GM23248 (cell line): ENCODE measurements at regions not wholly inside any gene's neighbourhood (a gene's known extent, or its start where the extent isn't known, plus 50 kb on each side); places are given as distances from the start of the nearest gene placed in this dataset.

Experiments used
- DNase-seq: peaks from one replicate; pipeline ENCODE4 v3.0.0-alpha.2; 2015
- H2AFZ ChIP-seq: fragments of 200-600 bp; sonication (generic); 2 replicates; pipeline ENCODE4 v1.6.1; 2016; ENCODE audit warnings: antibody characterized with exemption
- H3F3A ChIP-seq: fragments of 200-600 bp; sonication (generic); 2 replicates; pipeline ENCODE4 v1.6.1; 2016; ENCODE audit warnings: mild to moderate bottlenecking, antibody characterized with exemption, mixed run types; ENCODE audit not compliant: insufficient read depth
- H3K27ac ChIP-seq: fragments of 200-600 bp; sonication (generic); 2 replicates; pipeline ENCODE4 v1.5.1; 2016; ENCODE audit warnings: mild to moderate bottlenecking
- H3K27me3 ChIP-seq: fragments of 200-600 bp; sonication (generic); replicated peaks from 2 replicates; pipeline ENCODE4 v1.6.1; 2016; ENCODE audit warnings: mild to moderate bottlenecking; ENCODE audit not compliant: insufficient read depth
- H3K36me3 ChIP-seq: fragments of 200-600 bp; sonication (generic); 2 replicates; pipeline ENCODE4 v1.6.1; 2016; ENCODE audit warnings: low read depth, mild to moderate bottlenecking
- H3K4me1 ChIP-seq: fragments of 200-600 bp; sonication (generic); 2 replicates; pipeline ENCODE4 v1.6.1; 2016; ENCODE audit warnings: mild to moderate bottlenecking; ENCODE audit not compliant: insufficient read depth
- H3K4me2 ChIP-seq: fragments of 200-600 bp; sonication (generic); one replicate; pipeline ENCODE4 v1.6.1; 2016; ENCODE audit warnings: mild to moderate bottlenecking; ENCODE audit not compliant: unreplicated experiment
- H3K4me3 ChIP-seq: fragments of 200-600 bp; sonication (generic); 2 replicates; pipeline ENCODE4 v1.5.1; 2016; ENCODE audit warnings: mild to moderate bottlenecking
- H3K79me2 ChIP-seq: fragments of 200-600 bp; sonication (generic); 2 replicates; pipeline ENCODE4 v1.6.1; 2016; ENCODE audit warnings: mild to moderate bottlenecking; ENCODE audit not compliant: insufficient read depth
- H3K9ac ChIP-seq: fragments of 200-600 bp; sonication (generic); 2 replicates; pipeline ENCODE4 v1.6.1; 2016; ENCODE audit warnings: mild to moderate bottlenecking
- H3K9me2 ChIP-seq: fragments of 200-600 bp; sonication (generic); 2 replicates; pipeline ENCODE4 v1.6.1; 2016; ENCODE audit warnings: mixed run types, mild to moderate bottlenecking, moderate library complexity; ENCODE audit not compliant: insufficient read depth
- H3K9me3 ChIP-seq: fragments of 200-600 bp; sonication (generic); one replicate; pipeline ENCODE4 v1.6.1; 2017; ENCODE audit warnings: low read depth
- H4K20me1 ChIP-seq: fragments of 200-600 bp; sonication (generic); 2 replicates; pipeline ENCODE4 v1.6.0; 2016; ENCODE audit not compliant: insufficient read depth
- EZH2 ChIP-seq: fragments of 200-600 bp; sonication (generic); IDR thresholded peaks from 2 replicates; pipeline ENCODE4 v1.6.1; 2018; ENCODE audit warnings: antibody characterized with exemption, mild to moderate bottlenecking; ENCODE audit not compliant: insufficient read depth, poor library complexity, severe bottlenecking
- EZH2phosphoT487 ChIP-seq: fragments of 200-600 bp; sonication (generic); IDR thresholded peaks from 2 replicates; pipeline ENCODE4 v1.6.1; 2018; ENCODE audit warnings: antibody characterized with exemption, moderate library complexity, mild to moderate bottlenecking, low read depth; ENCODE audit not compliant: insufficient read depth
- WGBS, 2 experiments: methylation state at CpG; one replicate each; pipeline ENCODE4 v1.1.6; 2015 to 2017; ENCODE audit warnings: low lambda C conversion rate in 2 of 2, low coverage in 1 of 2; ENCODE audit errors: missing lambda C conversion rate in 2 of 2; 5-methylcytosine and 5-hydroxymethylcytosine counted together
- in situ Hi-C: fragments of 300-500 bp; cut with MboI; formaldehyde crosslinking; loops from 2 replicates; pipeline ENCODE4 v1.15.0; 2020

DNA sequence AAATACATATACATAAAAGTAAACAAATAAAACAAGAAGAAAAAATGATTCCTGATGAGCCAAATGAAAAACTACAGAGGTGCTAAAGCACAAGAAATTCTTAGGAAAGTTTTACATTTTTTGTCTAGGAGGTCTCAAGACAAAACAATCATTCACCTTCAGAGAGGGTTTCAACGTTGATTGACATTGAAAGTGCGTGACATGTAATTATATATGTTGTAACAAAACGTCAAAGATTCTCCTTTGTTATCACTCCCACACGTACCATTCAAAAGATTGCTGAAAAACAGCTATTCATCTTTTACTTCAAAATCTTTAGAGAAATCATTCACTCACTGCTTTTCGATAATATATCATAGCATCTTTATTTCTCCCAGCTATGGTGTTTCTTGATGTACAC lies 375.9 kb downstream of the NEBL start:
- no peaks in the 10 kb centered on the region for H3K36me3 ChIP-seq
- H3F3A ChIP-seq: no peaks in the 10 kb centered on the region
- no peaks in the 10 kb centered on the region for H3K9me2 ChIP-seq
- no peak overlapping the region for H3K4me2 ChIP-seq
- H3K27me3 ChIP-seq: no peaks in the 10 kb centered on the region
- DNase-seq: no peak
- no peaks in the 10 kb centered on the region for H3K9me3 ChIP-seq
- no peaks in the 10 kb centered on the region for H4K20me1 ChIP-seq
- 52 to 54% methylated on average over 5 of the region's 5 CpGs for WGBS, 2 experiments
- no peaks in the 10 kb centered on the region for H3K79me2 ChIP-seq
- H3K9ac ChIP-seq: no peak overlapping the region
- no peak overlapping the region for H3K4me3 ChIP-seq
- in situ Hi-C loops: no loop called here
- H2AFZ ChIP-seq: no peak overlapping the region
- no peak overlapping the region for H3K27ac ChIP-seq
- H3K4me1 ChIP-seq: no peaks in the 10 kb centered on the region
- TF ChIP-seq EZH2 (no peak), EZH2phosphoT487 (no peak)

DNA sequence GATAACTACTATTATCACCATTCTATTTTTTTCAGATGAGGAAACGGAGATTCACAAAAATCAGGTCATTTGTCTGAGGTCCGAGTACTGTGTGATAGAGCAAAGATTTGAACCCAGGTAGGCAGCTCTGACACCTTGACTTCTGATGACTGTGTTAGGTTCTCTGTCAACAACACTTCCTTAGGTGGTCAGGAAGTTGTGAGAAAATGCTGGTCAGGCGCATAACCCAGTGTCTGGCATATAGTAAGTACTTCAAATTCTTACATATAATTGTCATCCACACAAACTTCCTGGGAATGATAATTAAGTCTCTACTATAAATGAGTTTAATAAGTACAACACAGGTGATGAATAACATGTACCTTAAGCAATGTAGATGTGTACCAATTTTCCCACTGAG lies 381.5 kb downstream of the NEBL start:
- Histone ChIP-seq H3F3A (no peaks in the 10 kb centered on the region), H3K36me3 (no peaks in the 10 kb centered on the region), H3K4me1 (no peaks in the 10 kb centered on the region), H3K9me2 (no peaks in the 10 kb centered on the region), H3K27me3 (no peaks in the 10 kb centered on the region), H3K9ac (no peak overlapping the region), H2AFZ (no peak overlapping the region), H3K27ac (no peak overlapping the region), H3K9me3 (no peaks in the 10 kb centered on the region), H3K4me3 (no peak overlapping the region), H4K20me1 (no peaks in the 10 kb centered on the region), H3K4me2 (no peak overlapping the region), H3K79me2 (no peaks in the 10 kb centered on the region)
- DNase-seq: no peak
- WGBS, 2 experiments: 60 to 67% methylated on average over 3 of the region's 3 CpGs
- no peak for TF ChIP-seq EZH2
- TF ChIP-seq EZH2phosphoT487: no peak
- in situ Hi-C loops: no loop called here

DNA sequence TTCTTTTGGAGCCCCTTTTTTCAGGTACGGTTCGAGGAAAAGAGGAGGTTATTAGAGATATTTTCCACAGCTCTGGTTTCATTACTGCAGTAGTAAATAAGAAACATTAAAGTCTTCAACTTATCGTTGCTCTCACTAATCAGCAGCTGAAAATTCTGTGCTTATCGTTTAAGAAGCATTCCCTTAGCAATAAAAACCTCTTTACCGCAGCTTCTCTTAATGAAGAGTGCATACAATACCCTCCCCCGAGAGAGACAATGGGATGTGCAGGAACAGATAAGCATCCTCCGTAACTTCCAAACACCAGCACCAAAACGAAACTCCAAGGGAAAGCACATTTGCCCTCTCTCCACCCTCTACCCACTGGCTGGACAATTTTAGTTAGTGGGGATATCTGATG lies 384.5 kb downstream of the NEBL start:
- in situ Hi-C loops: no loop called here
- TF ChIP-seq EZH2phosphoT487 (no peak), EZH2 (no peak)
- Histone ChIP-seq H3K9ac (no peak overlapping the region), H3K9me3 (no peaks in the 10 kb centered on the region), H4K20me1 (no peaks in the 10 kb centered on the region), H3K27me3 (no peaks in the 10 kb centered on the region), H3F3A (no peaks in the 10 kb centered on the region), H3K79me2 (no peaks in the 10 kb centered on the region), H3K27ac (no peak overlapping the region), H3K4me1 (no peaks in the 10 kb centered on the region), H3K4me2 (no peak overlapping the region), H3K9me2 (no peaks in the 10 kb centered on the region), H3K36me3 (no peaks in the 10 kb centered on the region), H2AFZ (no peak overlapping the region), H3K4me3 (no peak overlapping the region)
- DNase-seq: no peak
- 42 to 46% methylated on average over 8 of the region's 8 CpGs for WGBS, 2 experiments

DNA sequence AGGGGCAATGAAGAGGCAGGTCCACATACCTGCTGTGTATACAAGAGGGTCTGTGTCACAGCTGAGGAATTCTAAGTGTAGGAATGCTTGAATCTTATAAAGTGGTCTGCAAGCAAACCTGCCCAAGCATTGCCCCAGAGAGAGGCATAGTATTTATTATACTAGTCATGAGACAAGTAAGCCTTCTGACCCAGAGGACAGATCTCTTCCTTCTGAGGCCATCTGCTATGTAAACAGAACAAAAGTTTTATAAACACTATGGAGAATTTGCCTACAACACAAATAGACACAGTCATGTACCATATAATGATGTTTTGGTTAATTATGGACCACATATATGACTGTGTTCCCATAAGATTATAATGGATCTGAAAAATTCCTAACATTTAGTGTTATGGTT lies 388.2 kb downstream of the NEBL start:
- Histone ChIP-seq H2AFZ (no peak overlapping the region), H3K9ac (no peak overlapping the region), H3K27me3 (no peaks in the 10 kb centered on the region), H3K36me3 (no peaks in the 10 kb centered on the region), H3K4me1 (no peaks in the 10 kb centered on the region), H3K4me2 (no peak overlapping the region), H3K9me2 (no peaks in the 10 kb centered on the region), H3K9me3 (no peaks in the 10 kb centered on the region), H3F3A (no peaks in the 10 kb centered on the region), H3K79me2 (no peaks in the 10 kb centered on the region), H4K20me1 (no peaks in the 10 kb centered on the region), H3K27ac (no peak overlapping the region), H3K4me3 (no peak overlapping the region)
- TF ChIP-seq EZH2 (no peak), EZH2phosphoT487 (no peak)
- in situ Hi-C loops: no loop called here
- no peak for DNase-seq

DNA sequence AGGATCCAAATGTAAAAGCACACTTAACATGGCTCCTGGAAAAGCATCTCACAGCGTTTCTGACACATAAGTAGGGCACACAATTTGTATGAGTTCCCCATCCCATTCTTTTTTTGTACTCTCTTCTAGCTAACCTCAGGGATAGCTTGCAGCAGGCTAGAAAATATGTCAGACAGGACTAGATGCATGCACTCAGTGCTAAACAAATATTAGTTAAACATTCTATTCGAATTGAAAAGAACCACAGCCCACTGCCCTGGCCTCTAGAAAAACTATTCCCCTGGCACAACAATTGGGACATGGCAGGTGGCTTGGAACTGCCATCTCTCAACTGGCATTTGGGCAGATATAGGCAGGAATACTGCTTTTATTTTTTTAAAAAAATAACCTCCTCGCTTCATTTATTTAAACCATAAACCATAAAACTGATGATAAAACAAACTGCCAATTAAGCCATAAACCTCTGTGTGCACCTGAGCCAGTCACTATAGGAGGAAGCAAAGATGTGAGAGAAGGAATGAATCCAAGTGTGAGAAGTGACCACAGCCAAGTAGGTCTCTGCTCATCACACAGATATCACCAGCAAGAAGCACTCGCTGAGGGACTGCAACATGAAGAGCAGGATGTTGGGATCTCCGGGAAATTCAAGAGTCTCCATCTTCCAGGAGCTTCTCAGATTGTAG lies 394.1 kb downstream of the NEBL start:
- TF ChIP-seq EZH2 (no peak), EZH2phosphoT487 (no peak)
- no peak overlapping the region for H3K27ac ChIP-seq
- no peaks in the 10 kb centered on the region for H3K9me3 ChIP-seq
- no peak overlapping the region for H3K9ac ChIP-seq
- H3K36me3 ChIP-seq: no peaks in the 10 kb centered on the region
- no peaks in the 10 kb centered on the region for H3F3A ChIP-seq
- DNase-seq: no peak
- in situ Hi-C loops: no loop called here
- no peaks in the 10 kb centered on the region for H3K27me3 ChIP-seq
- no peak overlapping the region for H2AFZ ChIP-seq
- H3K4me2 ChIP-seq: no peak overlapping the region
- WGBS, 2 experiments: 17 to 25% methylated on average over 5 of the region's 5 CpGs
- H3K9me2 ChIP-seq: no peaks in the 10 kb centered on the region
- H3K79me2 ChIP-seq: no peaks in the 10 kb centered on the region
- no peaks in the 10 kb centered on the region for H4K20me1 ChIP-seq
- no peak overlapping the region for H3K4me3 ChIP-seq
- no peaks in the 10 kb centered on the region for H3K4me1 ChIP-seq
